GM18526 (cell line): ENCODE measurements at regions not wholly inside any gene's neighbourhood (a gene's known extent, or its start where the extent isn't known, plus 50 kb on each side); places are given as distances from the start of the nearest gene placed in this dataset.

ENCODE experiments used
- POLR2A ChIP-seq: IDR thresholded peaks from 3 replicates; pipeline ENCODE4 v1.6.1; 2011; ENCODE audit not compliant: insufficient read length; ENCODE audit errors: extremely low read depth

DNA sequence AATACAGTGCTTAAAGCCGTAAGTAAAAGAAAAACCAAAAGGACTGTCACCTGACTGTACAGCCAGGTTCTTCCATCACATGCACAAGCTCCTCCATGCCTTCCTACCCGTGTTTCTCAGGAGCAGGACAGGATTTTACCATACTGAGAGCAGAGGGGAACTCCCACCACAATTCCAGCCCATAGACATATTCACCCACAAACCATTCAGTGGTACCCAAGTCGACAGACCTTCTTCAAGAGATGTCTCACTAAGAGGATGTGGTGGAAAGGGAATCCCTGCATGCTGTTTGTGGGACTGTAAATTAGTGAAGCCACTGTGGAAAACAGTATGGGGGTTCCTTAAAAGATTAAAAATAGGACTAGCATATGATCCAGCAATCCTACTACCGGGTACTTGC is 66.9 kb upstream of the DOCK9 start:
- no peak for TF ChIP-seq POLR2A

- no peak for TF ChIP-seq POLR2A
These were observed 67.5 kb upstream of the DOCK9 start for GRCh38 chr13:99045396-99045795.

DNA sequence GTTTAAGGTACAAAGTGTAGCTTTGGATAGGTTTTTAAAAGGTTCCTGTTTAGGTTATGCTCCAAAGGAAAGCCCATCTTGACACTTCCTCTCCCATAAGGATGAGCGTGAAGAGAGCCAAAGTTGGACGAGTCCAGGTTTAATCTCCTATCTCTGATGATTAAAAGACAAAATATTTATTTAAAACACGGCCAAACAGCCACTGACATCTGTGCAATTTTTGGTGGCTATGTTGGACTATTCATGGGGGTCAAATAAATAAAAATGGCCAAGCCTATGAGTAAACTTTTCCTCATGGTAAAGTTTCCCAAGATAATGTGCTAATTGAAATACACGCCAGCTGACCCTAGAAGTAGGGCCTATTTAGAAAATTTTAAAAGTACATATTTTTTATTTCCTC is 69.0 kb upstream of the DOCK9 start:
- TF ChIP-seq POLR2A, result no peak

DNA sequence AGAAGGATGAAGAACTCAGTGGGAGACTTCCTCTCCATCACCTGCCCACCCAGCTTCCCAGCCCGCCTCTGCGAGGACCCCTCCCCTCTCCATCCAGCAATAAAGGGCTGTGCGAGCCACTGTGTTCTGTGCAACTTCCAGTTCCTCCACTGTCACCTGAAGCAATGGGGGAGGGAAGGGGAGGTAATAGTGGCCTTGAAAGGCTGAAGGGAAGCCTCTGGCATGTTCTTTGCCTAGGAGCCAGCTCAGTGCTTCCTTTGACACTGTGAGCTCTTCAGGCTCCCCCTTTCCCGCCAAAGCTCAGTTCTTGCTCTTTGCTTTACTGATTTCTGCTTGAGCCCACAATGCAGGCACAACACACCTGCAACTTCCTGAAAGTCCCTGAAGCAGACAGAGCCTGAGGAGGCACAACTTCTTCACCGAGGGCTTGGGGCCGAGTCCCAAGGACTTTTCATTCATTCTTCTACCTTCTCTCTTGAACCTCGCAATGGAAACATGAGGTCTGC is 73.2 kb upstream of the DOCK9 start:
- TF ChIP-seq POLR2A, result no peak

DNA sequence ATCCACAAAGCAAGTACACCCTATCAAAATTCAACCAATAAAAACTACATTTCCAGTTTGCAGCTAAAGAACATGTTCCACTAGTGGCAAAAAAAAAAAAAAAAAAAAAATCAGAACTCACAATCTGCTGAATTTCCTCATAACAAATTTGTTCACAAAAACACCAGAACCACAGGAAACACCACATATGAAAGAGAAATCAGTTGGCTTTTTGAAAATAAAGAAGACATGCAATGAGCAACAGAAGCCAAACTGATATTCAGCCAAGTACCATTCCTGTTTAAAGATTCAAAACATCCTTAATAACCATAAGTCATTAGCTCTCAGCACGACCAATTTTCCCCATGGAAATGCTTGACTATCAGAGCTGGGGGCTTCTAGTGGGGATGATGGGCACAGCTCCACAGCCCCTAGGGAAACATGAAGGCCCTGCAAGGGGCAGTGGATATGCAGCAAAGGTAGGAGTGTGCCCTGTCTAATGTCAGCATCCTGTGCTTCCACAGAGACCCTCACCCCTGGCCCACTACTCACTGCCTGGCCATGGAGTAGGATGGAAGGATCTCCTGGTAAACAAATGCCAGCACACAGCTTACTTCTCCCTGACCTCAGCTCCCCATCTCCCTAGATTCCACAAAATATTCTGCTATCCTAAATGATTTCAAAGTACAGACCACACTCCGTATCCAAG is 74.0 kb upstream of the DOCK9 start:
- TF ChIP-seq POLR2A, result no peak

DNA sequence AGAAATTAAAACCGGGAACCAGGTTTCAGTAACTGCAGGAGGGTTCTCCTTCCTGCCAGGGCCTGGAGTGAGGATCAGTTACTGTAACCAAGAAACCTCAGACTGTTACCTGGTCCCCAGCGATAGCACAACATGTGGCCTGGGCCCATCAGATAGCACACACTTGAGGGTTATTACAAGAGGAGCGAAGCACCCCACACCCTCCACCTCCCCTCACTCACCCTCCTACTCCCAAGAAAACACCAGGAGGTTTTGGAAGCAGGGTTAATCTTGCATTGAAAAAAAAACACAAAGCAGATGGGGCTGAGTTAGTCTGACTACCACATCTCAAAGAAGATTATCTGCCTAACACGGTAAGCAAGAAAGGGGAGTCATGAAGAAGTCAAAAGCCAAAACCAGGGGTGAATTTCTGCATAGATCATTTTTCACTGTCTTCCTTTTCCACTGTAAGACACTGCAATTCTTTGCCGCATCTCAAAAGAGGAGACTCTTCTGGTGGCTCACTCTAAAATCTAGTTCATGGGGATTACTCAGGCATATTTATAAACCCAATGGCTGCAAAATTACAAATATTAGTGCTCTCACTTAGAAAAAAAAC is 75.9 kb upstream of the DOCK9 start:
- no peak for TF ChIP-seq POLR2A

GRCh38 chr13:99055281-99055680 is 77.4 kb upstream of the DOCK9 start:
- no peak for TF ChIP-seq POLR2A

DNA sequence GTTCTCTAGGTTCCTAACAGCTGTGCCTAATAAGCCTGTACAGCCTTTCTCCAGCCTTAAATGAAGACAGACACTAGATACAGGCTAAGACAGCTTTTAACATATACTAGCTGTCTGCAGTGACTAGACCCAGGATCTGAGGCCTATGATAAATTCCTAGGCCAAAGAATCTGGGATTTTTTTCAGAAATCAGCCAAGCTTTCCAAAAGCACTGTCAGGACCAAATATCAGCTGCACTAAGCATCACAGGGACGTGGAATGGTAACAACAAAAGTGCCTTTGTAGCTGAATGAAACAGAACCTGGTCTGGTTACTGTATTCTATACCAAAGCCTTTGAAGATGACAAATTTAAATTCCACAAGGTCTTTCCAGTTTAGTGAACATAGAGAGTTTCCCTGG is 77.9 kb upstream of the DOCK9 start:
- TF ChIP-seq POLR2A, result no peak

GRCh38 chr13:99056381-99057014 is 78.6 kb upstream of the DOCK9 start:
- no peak for TF ChIP-seq POLR2A

DNA sequence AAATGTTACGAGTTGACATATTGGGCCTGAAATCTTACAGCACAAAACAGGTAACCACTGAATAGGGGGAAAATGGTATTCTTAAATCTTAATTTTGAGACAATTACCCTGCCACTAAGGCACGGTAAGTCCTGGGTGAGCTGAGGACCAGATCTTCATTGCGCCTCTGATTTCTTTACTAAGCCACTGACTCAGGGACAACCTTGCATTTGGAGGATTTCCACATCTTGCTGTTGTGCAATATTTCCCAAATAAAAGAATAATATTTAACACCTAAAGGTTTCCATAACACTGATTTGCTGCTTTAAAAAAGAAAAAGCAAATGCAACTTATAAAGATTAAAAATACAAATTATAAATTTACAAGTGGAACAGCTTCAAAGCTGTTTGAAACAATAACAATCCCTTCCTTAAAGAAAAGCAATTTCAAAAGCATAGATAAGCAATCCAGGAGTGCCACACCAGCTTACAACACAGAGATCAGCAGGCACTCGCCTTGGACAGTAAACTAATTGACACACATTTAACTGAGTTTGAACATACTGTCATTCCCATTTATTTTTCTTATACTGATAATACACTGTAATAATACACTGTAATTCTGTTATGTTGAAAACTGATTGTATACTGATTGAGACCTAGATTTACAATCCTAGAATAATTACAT is 79.6 kb upstream of the DOCK9 start:
- TF ChIP-seq POLR2A, result no peak

GRCh38 chr13:99058527-99059495 is 80.9 kb upstream of the DOCK9 start:
- no peak for TF ChIP-seq POLR2A

DNA sequence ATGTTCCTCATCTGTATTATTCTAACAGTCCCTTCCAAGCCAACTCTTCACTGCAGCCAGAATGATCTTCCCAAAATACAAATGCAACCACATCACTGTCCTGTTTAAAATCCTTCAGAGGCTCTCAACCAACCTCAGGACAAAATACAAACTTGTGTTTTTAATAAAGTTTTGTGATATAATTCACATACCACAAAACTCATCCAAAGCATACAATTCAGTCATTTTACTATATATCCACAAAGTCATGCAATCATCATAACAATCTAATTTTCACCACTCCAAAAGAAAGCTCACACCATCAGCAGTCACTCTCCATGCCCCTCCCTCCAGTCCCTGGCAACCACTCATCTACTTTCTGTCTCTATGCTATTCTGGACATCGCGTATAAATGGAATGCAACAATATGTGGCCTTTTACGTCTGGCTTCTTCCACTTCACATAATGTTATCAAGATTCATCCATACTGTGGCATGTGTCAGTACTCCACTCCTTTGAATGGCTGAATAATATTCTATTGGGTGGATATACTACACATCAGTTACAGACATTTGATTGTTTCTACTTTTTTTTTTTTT is 81.7 kb upstream of the DOCK9 start:
- no peak for TF ChIP-seq POLR2A

DNA sequence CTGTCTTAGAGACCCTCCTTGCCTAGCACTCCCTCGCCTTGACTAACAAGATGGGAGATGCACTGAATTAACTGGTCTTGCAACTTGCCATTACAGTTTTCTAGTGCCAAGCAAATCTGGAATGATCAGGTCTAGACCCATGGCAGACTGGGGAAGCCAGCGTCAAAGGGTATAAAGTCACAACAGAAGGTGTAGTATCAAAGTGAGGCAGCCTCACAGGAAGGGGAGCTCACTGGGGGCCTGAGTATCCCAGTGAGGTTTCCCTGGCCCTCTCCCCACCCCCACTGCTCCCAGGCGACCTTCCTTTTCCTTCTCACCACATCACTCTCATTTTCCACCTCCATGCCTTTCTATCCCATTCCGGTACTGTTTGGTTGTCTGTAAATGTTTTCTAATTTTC is 83.5 kb upstream of the DOCK9 start:
- no peak for TF ChIP-seq POLR2A

- TF ChIP-seq POLR2A, result no peak
These were observed 84.7 kb upstream of the DOCK9 start for GRCh38 chr13:99062593-99062992.
